ENCODE measurements at regions not wholly inside any gene's neighbourhood (a gene's known extent, or its start where the extent isn't known, plus 50 kb on each side); places are given as distances from the start of the nearest gene placed in this dataset.

- TF ChIP-seq CTCF (IDR thresholded peaks at IDR 0.05) (no peak), POLR2A (IDR thresholded peaks at IDR 0.05) (no peak)
These were observed 161.3 kb downstream of the PMP22 start for GRCh38 chr17:15103785-15104184.
